NCI-H1092 (cell line): ENCODE measurements at regions not wholly inside any gene's neighbourhood (a gene's known extent, or its start where the extent isn't known, plus 50 kb on each side); places are given as distances from the start of the nearest gene placed in this dataset.
A peak's percentile ranks its signal among the peaks of the same experiment; 100 is the strongest.
"Not testable (repeated sequence)": the region's sequence is repeated elsewhere in the genome, so short reads cannot be mapped to it uniquely, and the experiment has no call there.

Source experiments
- DNase-seq: peaks from one replicate; lab custom pipeline; 2025; lab: John Stamatoyannopoulos, UW

DNA sequence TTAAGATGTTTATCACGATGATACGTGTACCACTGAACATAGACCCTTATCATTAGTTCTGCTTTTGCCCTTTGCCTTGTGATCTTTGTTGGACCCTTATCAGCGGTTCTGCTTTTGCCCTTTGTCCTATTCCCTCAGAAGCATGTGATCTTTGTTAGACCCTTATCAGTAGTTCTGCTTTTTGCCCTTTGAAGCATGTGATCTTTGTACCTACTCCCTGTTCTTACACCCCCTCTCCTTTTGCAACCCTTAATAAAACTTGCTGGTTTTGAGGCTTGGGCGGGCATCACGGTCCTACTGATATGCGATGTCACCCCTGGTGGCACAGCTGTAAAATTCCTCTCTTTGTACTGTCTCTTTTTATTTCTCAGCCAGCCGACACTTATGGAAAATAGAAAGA, 117.0 kb downstream of the SDHAF3 start:
- not testable (repeated sequence) for DNase-seq

DNA sequence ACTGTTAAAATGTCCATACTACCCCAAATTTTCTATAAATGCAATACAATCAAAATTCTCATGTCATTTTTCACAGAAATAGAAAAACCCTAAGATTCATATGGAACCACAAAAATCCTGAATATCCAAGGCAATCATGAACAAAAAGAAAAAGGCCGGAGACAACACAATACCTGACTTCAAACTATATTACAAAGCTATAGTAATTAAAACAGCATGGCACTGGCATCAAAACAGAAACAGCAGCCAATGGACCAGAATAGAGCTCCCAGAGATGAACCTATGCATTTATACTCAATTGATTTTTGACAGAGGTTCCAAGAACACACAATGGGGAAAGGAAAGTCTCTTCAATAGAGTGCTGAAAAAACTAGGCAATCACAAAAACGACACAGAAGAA, 128.8 kb downstream of the SDHAF3 start:
- no peak for DNase-seq

DNA sequence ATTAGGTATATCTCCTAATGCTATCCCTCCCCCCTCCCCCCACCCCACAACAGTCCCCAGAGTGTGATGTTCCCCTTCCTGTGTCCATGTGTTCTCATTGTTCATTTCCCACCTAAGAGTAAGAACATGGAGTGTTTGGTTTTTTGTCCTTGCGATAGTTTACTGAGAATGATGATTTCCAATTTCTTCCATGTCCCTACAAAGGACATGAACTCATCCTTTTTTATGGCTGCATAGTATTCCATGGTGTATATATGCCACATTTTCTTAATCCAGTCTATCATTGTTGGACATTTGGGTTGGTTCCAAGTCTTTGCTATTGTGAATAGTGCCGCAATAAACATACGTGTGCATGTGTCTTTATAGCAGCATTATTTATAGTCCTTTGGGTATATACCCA, 140.7 kb downstream of the SDHAF3 start:
- not testable (repeated sequence) for DNase-seq

DNA sequence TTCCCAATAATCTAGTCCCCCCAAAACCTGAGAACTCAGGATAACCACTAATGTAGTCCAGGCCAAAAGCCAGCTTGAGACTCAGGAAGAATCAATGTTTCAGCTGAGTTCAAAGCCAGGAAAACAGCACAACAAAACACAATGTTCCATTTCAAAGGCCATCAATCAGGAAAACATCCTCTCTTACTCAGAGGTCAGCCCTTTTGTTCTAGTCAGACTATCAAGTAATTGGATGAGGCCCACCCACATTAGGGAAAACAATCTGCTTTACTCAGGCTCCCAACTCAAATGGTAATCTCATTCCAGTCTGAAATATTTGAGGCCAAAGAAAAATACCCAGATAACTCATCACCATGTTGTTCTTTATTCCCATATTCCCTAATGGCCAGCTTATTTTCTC, 152.2 kb downstream of the SDHAF3 start:
- no peak for DNase-seq

DNA sequence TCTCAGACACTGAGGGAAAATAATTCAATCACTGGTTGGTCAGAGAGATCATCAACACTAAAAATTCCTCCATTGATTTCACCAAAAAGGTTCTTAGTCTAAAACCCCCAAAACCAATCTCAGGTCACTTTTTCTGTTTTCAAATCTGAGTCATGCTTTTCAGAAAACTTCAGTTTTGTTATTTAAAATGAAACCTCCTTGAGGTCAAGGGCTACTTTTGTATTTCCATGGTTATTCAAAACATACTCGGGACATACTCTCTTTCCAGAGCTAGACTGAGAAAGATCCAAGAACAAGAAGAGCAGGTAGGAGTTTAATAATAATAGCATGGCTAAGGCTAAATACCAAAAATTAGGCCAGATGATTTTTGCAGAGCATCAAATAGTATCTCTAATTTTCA, 152.8 kb downstream of the SDHAF3 start:
- no peak for DNase-seq

DNA sequence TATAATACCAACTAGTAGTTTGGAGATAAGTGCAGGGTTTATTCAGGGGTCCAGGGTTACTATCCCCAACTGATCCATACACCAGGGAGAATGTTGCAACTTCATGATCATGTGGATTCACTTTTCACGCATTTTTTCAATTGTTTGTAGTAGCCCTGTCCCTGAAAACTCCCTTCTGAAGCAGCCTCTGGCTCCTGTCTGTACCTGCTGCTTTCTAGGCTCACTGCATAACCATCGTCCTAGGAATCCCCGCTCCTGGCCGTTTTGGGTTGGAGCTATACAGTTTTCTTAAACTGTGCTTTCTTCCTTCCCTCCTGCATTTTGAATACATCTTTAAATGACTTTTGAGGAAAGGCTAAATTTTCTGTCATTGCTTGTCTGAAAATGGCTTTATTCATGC, 154.1 kb downstream of the SDHAF3 start:
- no peak for DNase-seq

DNA sequence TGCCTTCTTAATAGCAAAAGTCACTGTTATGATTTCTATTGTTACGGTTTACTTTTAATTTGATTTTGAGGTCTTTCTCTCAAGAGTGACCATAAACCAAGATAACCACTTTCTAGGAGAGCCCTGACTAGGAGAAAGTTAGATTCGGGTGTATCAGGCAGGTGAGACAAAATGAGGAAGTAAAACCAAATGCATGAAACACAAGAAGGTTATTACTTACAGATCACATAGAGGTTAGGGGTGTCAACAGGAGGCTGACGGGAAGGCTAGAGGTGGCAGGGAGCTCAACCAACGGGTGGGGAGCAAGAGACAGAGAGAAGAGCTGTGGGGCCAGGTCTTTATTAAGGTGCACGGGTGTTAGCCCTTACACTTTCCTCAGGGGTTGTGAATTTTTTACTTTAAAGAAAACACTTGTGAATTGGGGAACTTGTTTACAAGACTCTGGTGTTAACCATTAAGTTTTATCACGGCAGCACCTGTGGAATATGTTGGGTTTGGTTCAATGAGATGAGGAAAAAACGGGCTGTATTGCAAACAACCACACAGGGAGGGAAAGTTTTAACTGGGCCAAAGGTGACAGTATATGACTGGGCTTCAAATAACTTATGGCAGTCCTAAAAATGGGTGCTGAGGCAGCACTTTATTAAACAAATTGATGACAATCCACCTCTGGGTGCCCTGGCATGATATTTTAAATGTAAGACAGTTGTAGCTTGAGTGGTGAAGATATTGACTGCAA, 154.9 kb downstream of the SDHAF3 start:
- DNase-seq = no peak

DNA sequence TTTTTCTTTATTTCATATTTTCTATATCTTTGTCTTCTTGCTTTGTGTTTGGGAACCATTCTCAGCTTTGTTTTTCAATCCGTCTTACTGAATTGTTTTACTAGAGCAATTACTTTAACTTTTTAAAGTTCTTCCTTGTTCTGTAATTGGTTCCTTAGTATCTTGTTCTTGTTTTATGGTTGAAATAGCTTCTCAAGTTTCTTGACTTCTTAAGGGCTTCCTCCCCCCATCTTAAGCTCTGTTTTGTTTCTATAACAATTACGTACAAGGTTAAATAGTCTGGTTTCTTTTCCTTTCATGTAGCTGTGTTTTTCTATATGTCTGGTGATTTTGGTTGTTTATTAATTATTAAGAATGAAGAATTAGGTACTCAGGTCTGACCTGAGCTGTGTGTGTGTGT, 158.0 kb downstream of the SDHAF3 start:
- no peak for DNase-seq

DNA sequence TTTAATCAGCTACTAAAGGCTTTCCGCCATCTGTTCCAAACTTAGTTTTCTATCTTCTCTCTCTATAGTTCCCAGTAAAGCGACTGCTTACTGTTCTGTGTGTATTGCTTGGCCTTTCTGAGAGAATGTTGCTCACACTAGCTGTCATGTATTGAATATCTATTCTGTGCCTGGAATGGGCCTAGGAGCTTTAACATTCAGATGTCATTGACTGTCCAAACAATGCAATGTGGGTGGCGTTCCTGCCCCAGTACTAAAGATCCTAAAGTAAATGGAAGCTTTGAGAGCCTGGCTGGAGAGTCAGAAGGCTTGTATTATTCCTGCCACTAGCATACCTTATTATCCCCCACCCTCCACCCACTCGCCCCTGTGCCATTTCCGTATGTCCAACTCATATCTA, 163.5 kb downstream of the SDHAF3 start:
- DNase-seq = no peak

DNA sequence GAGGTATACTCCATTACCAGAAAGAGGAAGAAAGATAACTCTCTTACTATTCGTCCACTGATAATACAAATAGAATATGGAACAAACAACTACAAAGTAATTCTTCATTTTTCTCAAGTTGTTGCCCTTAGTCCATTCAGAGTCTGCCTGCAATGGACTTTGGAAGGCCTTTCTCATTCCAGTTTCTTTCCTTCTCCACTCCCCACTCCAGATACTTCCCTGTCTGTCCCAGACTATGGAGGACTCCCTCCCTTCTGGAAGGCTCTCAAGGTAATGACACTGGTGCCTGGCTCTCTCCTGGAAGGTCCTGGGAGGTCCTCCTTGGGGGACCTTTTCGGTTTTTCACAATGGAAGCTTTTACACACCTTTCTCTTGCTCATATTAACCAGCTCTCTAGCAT, 167.8 kb downstream of the SDHAF3 start:
- DNase-seq = no peak

DNA sequence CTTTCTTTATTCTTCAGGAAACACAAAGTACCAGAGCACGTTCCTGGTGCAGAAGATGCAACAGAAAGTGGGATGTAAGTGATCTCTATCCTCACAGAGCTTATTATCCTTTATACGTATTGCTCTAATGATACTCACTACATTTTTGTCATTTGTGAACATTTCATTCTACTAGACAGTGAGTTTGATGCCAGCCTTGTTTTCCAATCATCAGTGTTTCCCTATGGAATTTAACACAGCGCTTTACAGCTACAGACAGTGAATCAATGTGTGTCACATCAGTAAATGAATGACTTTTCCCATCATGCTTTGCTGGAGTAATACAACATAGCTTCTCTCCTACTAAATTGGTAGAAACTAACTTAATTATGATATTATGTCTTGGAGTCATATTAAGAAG, 175.5 kb downstream of the SDHAF3 start:
- no peak for DNase-seq

DNA sequence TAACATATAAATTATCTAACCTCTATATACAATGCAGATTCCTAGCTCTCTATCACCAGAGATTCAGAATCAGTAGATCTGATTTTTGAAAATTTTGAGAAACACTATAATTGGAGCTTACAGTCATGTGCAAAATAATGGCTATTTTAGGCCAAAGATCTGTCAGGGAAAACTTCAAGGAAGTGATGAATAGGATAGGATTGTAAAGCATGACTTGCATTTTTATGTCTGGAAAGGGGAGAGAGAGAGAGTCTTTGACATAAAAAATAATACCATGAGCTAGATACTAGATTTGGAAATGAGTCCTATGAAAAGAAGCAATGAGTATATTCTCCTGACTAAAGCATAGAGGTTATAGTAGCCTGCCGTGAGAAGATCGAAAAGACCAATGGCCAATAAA, 181.1 kb downstream of the SDHAF3 start:
- no peak for DNase-seq

DNA sequence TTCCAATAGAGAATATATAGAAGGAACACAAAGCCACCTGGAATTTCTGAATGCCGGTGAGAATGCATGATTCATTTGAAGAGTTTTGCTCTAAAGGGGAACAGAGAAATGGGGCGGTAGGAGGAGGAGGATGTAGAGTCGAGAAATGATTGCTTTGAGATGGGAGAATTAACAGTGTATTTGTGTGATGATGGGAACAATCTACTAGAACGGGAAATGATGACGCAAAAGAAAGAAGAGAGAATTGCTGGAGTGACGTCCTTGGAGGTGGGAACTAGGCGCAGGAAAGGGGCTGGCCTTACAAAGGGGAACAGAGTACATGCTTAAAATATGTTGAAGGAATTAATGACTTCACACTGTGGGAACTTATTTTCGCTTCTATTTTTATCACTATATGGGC, 188.1 kb downstream of the SDHAF3 start:
- no peak for DNase-seq

DNA sequence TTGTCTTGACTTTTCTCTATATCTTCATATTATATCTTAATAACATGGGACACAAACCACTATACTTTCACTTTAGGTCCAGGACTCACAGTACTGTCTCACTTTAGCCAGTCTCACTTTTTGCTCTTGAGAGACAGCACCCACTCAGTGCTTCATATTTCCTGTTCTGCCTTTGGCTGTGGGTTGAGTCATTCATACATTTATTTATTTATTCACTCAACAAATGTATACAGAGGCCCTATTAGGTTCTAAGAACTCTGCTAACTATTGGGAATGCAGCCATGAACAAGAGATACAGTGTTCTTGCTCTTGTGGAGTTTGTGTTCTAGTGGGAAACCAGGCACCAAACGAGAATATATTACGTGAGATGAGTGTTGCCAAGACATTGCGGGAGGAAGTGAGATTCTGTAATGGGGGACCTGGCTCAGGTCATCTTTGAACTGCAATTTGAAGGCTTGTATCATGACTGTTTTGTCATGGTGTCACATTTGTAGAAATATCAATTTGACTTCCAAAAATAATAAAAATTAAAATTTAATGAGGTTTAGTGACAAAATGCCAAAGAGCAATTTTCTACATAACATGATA, 190.1 kb downstream of the SDHAF3 start:
- no peak for DNase-seq

DNA sequence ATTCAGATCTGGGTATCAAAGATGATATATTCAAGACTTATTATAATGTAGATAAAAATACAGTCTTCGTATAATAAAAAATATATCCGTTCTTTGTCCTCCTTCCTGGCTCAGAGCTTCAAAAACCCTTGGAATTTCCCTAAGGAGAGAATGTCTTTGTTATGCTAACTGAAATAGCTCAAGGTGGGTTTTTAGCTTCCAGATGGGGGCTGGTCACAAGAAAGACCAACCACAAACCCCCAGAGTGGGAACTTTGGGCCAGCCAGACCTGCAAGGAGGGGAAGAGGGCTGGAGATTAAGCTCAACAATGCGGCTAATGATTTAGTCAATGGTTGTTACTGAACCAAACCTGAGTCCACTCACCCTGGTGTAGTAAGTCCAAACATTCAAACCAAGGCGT, 196.4 kb downstream of the SDHAF3 start:
- DNase-seq = no peak

DNA sequence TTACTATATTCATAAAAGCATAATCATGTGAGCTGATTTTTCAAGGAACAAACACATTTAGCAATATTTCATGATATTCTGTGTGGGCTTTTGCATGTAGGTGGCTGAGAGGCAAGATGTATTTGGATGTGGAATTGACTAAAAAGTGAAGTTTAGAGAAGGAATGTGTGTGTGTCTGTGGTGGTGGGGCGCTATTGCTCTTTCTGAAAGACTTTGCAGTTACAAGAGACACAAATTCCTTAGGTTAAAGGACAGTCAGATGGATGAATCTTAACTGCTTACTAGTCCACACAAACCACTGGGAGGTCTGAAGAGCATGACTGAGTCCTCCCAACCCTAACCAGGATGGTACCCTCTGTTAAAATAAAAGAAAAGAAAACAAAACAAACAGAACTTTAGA, 200.1 kb downstream of the SDHAF3 start:
- DNase-seq = no peak

DNA sequence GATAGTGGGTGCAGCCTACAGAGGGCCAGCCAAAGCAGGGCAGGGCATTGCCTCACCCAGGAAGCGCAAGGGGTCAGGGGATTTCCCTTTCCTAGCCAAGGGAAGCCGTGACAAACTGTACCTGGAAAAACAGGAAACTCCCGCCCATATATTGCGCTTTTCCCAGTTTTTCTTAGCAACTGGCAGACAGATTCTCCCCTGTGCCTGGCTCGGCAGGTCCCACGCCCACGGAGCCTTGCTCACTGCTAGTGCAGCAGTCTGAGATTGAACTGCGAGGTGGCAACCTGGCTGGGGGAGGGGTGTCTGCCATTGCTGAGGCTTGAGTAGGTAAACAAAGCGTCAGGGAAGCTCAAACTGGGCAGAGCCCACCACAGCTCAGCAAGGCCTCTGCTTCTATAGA, 212.4 kb downstream of the SDHAF3 start:
- DNase-seq = not testable (repeated sequence)

DNA sequence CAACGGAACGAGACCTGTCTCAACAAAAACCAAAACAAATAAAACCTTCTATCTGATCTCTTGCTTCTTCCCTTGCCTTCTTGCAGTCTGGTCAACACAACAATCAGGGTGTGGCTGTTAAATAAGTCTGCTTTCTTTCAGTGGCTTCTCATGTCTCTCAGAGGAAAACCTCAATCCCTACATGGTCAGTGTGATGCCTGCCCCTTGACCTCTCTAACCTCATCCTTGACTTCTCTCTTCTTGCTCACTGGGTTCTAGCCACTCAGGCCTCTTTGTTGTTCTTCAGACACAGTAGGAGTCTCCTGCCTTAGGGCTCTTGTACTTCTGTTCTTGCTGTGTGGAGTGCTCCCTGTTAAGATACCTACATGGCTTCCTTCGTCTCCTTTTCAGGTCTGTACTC, 220.4 kb downstream of the SDHAF3 start:
- DNase-seq = no peak

DNA sequence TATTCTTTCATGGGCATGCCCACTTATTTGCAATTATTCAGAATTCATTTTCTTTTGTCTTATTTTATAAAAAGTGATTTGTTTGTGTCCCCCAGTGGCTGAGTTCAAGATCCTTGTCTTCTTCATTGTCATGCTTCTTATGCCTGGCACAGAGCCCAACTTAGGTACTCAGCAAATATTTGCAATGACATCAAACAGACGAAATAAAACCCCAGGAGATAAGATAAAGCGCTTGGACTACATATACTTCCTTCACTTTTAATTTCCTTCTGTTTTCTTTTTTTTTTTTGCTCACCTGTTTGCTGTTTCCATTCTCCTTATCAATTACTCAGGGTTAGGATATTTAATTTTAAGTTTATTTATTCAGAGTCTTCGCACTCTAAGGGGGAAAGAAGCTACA, 225.0 kb downstream of the SDHAF3 start:
- peak; percentile 6 for DNase-seq

DNA sequence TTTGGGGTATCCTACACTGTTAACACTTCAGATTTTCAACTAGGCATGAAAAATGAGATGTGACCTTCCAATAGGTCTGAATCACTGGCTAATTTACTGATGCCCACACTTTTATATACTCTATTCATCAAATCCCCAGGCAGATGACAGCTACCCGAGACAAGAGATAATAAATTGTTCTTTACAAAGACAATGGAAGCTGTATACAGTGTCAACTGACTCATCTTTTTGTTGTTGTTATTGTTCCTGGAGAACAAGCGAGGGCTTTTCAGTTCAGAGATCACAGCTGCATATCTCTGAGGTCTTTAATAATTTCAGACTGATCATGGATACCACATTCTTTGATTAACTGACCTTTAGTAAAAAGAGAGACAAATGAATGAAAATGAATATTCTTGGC, 228.9 kb downstream of the SDHAF3 start:
- DNase-seq = no peak

DNA sequence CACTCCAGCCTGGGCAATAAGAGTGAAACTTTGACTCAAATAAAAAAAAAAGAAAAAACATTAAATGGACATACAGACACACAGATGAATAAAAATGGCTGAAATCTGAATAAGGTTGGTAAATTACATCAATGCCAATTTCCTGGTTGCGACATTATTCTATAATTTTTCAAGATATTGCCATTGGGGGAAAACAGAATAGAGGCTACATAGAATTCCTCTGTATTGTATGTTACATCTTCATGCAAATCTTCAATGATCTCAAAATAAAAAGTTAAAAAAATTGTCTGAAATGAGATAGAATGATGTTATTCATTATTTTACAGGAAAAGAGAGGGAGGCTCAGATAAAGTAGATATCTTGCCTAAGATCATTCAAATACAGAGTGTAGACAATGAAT, 234.0 kb downstream of the SDHAF3 start:
- no peak for DNase-seq

DNA sequence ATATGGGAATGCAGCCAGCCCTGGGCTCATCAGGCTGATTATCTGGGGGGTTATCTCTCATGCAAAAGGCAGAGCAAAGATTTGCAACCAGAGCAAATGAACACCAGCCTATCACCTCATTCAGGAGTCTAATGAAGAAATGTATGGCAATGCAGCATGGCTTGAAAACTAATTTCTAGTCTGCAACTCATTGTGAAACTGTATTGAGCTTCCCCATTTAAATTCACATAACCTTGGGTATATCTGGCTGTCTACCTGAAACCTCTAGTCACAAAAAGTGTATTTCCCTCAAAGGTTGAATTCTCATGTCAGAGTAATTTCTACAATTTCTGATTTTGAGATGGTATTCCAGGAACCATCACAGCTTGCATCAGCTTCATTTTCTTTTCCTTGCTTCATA, 240.0 kb downstream of the SDHAF3 start:
- no peak for DNase-seq

DNA sequence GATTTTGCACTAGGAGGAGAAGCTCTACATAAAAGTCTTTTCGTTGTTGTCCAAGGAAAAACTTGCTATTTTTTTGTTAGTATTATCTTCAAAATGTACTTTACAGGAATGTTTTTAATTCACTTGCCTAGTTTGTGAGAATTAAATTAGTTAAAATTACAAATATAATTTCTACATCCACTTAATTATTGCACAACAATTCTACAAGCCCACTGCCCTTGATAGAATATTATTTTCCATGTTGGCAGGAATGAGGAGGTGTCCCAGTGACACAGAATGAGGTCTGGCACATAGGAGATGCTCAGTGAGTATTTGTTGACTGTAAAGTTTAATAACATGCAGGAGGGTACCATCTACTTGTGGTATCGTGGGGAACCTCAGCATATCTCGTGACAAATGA, 255.4 kb downstream of the SDHAF3 start:
- DNase-seq = no peak

DNA sequence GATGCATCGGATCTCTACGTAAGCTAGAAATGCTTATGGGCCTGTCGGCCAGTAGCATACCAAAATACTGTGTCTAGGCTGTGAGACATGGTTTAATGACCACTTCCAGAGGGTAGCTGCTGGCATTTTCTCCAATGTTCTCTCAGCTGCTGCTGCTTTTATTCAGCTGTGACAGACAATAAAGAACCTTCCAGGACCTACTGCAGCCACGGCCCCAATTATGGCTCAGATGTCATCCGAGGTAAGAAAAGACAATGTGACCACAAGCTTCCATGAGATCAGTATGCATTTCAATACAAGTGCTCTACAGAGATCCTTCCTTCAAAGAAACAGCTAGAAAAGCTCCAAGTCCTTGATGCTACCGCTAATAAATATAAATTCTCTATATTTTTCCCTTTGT, 256.2 kb downstream of the SDHAF3 start:
- DNase-seq = peak; percentile 4
